Gastroesophageal sphincter (tissue), 3 donors: ENCODE measurements at regions not wholly inside any gene's neighbourhood (a gene's known extent, or its start where the extent isn't known, plus 50 kb on each side); places are given as distances from the start of the nearest gene placed in this dataset.

ENCODE experiments used
- EP300 ChIP-seq: sonication (generic); formaldehyde crosslinking; IDR thresholded peaks from one replicate; pipeline ENCODE4 v1.6.1; 2017; ENCODE audit warnings: antibody characterized with exemption, mild to moderate bottlenecking
- TF ChIP-seq, protein P1 (sequence below), 4 experiments: fragments of 200-600 bp in 2 of 4; fragments of 450-650 bp in 2 of 4; sonication (generic) in 1 of 4; IDR thresholded peaks; one replicate each; pipeline ENCODE4 v1.5.1; 2017 to 2019; ENCODE audit warnings: antibody characterized with exemption in 4 of 4, mild to moderate bottlenecking in 2 of 4, moderate library complexity in 2 of 4

DNA sequence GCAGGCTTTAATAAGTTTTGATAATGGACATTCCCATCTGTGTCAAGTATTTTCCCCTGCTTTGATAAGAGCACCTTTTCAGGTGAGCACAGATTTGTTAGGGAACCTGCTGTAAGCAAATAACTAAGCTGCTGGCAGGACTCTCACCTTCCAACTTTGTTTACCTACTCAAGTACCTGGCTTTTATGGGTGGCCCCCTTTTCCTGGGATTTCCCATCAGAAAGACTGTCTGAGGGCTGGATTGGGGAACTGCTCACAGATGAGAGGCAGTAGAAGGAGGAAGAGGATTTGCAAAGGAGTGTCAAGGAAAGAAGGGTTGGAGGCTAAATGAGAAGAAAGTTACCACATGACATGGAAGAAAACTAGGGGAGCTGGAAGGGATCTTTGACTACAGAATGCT lies 210.1 kb upstream of the RIMS1 start:
- TF ChIP-seq, protein P1, sequence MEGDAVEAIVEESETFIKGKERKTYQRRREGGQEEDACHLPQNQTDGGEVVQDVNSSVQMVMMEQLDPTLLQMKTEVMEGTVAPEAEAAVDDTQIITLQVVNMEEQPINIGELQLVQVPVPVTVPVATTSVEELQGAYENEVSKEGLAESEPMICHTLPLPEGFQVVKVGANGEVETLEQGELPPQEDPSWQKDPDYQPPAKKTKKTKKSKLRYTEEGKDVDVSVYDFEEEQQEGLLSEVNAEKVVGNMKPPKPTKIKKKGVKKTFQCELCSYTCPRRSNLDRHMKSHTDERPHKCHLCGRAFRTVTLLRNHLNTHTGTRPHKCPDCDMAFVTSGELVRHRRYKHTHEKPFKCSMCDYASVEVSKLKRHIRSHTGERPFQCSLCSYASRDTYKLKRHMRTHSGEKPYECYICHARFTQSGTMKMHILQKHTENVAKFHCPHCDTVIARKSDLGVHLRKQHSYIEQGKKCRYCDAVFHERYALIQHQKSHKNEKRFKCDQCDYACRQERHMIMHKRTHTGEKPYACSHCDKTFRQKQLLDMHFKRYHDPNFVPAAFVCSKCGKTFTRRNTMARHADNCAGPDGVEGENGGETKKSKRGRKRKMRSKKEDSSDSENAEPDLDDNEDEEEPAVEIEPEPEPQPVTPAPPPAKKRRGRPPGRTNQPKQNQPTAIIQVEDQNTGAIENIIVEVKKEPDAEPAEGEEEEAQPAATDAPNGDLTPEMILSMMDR (IDR thresholded peaks at IDR 0.05) = no peak
- TF ChIP-seq EP300 = no peak
